ENCODE measurements at regions not wholly inside any gene's neighbourhood (a gene's known extent, or its start where the extent isn't known, plus 50 kb on each side); places are given as distances from the start of the nearest gene placed in this dataset.
A peak's percentile ranks its signal among the peaks of the same experiment; 100 is the strongest.

DNA sequence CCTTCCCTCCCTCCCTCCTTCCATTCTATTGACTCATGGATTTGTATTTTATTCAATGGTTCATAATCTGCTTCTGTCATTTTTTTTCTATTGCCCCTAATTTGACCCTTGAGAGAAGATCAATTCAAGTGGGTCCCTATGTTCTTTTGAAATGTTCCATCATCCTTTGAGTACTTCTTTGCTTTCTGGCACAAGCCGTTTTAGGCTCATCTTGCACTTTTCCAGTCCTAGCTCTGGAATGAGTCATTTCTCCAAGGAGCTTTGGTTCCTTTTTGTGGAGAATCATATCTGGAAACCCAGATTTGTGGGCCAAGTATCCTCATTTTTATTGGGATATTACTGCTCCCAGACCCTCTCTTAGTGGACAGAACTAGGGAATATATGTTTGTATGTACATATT is 126.8 kb upstream of the PTPN3 start:
- DNase-seq (no peak), ATAC-seq (no peak)
- Histone ChIP-seq H3K27me3 (no peaks in the 10 kb centered on the region), H3K4me1 (no peaks in the 10 kb centered on the region), H3K4me3 (no peak overlapping the region), H3K36me3 (replicated peaks in 1 of 2; ENCODE audit: insufficient read depth in 1 of 2, low read depth in 2 of 2) (no peaks in the 10 kb centered on the region), H3K9me3 (no peaks in the 10 kb centered on the region), H3K27ac (no peak overlapping the region)
- intact Hi-C loops (cut with DNase I), result no loop called here
- WGBS, 2 donors, result 19 to 42% methylated on average over 1 of the region's 1 CpG
- no peak for TF ChIP-seq POLR2A (IDR thresholded peaks at IDR 0.05)
- TF ChIP-seq CTCF (IDR thresholded peaks at IDR 0.05), result no peak

GRCh38 chr9:109627042-109627441 is 128.9 kb upstream of the PTPN3 start:
- Histone ChIP-seq H3K4me3 (no peak overlapping the region), H3K27ac (no peak overlapping the region), H3K9me3 (no peaks in the 10 kb centered on the region), H3K27me3 (no peaks in the 10 kb centered on the region), H3K36me3 (replicated peaks in 1 of 2; ENCODE audit: insufficient read depth in 1 of 2, low read depth in 2 of 2) (no peaks in the 10 kb centered on the region), H3K4me1 (no peaks in the 10 kb centered on the region)
- DNase-seq, result no peak
- 59 to 79% methylated on average over 4 of the region's 4 CpGs for WGBS, 2 donors
- no peak for TF ChIP-seq POLR2A (IDR thresholded peaks at IDR 0.05)
- no peak for ATAC-seq
- intact Hi-C loops (cut with DNase I), result no loop called here

- intact Hi-C loops (cut with DNase I), result no loop called here
- TF ChIP-seq POLR2A (IDR thresholded peaks at IDR 0.05) (no peak), CTCF (IDR thresholded peaks at IDR 0.05) (no peak)
- H3K36me3 ChIP-seq (replicated peaks in 1 of 2; ENCODE audit: insufficient read depth in 1 of 2, low read depth in 2 of 2), result no peaks in the 10 kb centered on the region
These were observed 131.5 kb upstream of the PTPN3 start for GRCh38 chr9:109629615-109630014.

DNA sequence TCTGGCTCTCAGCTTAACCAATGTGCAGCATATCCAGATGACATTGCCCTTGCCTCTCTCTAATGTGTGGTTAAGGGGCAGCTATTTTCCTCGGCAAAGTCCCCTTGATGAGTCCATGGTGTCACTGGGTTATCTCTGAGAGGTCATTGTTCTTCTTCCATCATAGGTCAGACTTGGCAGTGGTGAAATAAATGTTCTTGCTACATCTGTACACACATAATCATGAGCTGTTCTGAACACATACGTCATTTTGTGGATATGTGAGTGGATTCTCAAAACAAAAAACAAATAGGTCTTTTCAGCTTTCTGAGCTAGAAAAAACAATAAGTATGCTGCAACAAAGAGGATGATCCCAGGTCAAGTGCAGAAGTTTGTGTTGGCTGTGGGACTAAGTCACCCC is 134.7 kb upstream of the PTPN3 start:
- no peak overlapping the region for H3K4me3 ChIP-seq
- intact Hi-C loops (cut with DNase I), result no loop called here
- TF ChIP-seq POLR2A (IDR thresholded peaks at IDR 0.05), result no peak
- no peak for TF ChIP-seq CTCF (IDR thresholded peaks at IDR 0.05)

More at GRCh38 chr9:109629615-109630014, 131.5 kb upstream of the PTPN3 start:
- Histone ChIP-seq H3K27me3 (no peaks in the 10 kb centered on the region), H3K4me1 (no peaks in the 10 kb centered on the region), H3K27ac (no peak overlapping the region), H3K4me3 (no peak overlapping the region), H3K9me3 (no peaks in the 10 kb centered on the region)
- DNase-seq, result no peak
- no peak for ATAC-seq
- WGBS, 2 donors, result 36 to 43% methylated on average over 1 of the region's 1 CpG

DNA sequence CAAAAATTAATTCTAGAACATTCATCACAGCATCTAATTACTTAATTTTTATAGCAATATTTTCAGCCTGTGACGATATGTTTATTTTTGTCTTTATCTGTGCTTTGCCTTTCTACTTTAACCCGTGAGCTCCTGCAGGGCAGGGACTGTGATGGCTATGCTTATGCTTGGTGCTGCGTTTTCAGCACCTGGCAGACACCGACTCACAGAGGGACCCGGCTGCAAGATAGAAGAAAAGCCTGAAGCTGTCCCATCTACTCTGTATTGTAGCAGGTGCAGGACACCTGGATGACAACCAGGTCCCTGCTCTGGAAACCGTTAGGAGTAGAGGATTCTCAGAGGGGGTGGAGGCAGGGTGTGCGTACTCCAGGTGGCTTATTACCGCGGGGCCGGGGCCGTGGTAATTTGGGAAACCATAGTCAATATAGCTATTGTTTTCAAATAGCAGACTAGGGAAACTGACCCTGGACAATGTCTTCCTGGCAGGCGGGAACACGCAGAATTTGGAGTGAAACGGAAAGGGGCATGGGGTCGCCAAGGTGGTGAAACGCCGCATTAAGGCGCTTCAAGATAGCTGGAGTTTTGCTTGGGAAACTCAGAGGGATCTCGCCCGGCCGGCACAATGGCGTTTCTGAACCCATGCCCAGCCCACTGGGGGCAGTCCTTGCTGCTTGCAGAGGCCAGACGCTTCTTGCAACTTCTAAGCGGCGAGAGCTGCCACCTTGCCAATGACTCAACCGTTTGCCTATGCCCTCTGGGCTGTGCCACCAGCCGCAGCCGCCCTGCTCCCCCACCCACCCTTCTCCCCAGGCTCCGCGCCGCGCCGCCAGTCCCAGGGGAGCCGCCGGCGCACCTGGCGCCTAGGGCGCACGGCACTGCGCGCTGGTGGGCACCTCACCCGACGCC is 140.1 kb upstream of the PALM2AKAP2 start:
- peaks cover 15% of the 10 kb centered on the region for H3K4me1 ChIP-seq
- no peaks in the 10 kb centered on the region for H3K9me3 ChIP-seq
- TF ChIP-seq CTCF (IDR thresholded peaks at IDR 0.05) (no peak), POLR2A (IDR thresholded peaks at IDR 0.05) (no peak)
- peak; percentile 12 to 33 (median 17) for DNase-seq
- no peaks in the 10 kb centered on the region for H3K36me3 ChIP-seq (replicated peaks in 1 of 2; ENCODE audit: insufficient read depth in 1 of 2, low read depth in 2 of 2)
- H3K27ac ChIP-seq, result no peak overlapping the region
- H3K27me3 ChIP-seq, result peaks cover 0 to 20% of the 10 kb centered on the region in 2 donors
- intact Hi-C loops (cut with DNase I), result no loop called here
- H3K4me3 ChIP-seq, result no peak overlapping the region
- no peak for ATAC-seq
- WGBS, 2 donors, result 2 to 7% methylated on average over 22 to 41 of the region's 43 CpGs

More for the DNA sequence above, 134.7 kb upstream of the PTPN3 start:
- DNase-seq, result no peak
- no peaks in the 10 kb centered on the region for H3K9me3 ChIP-seq
- no peak overlapping the region for H3K27ac ChIP-seq
- no peaks in the 10 kb centered on the region for H3K4me1 ChIP-seq
- WGBS, 2 donors, result 40 to 68% methylated on average over 2 of the region's 2 CpGs
- H3K27me3 ChIP-seq, result peaks cover 0 to 6% of the 10 kb centered on the region in 2 donors
- no peak for ATAC-seq
- H3K36me3 ChIP-seq (replicated peaks in 1 of 2; ENCODE audit: insufficient read depth in 1 of 2, low read depth in 2 of 2), result no peaks in the 10 kb centered on the region
